HepG2 (cell line): ENCODE measurements at regions not wholly inside any gene's neighbourhood (a gene's known extent, or its start where the extent isn't known, plus 50 kb on each side); places are given as distances from the start of the nearest gene placed in this dataset.

Experiments
- ATAC-seq: fragments of 200-7000 bp; cut with Tn5 transposase; 3 replicates; pipeline ENCODE4 v1.9.1; 2020; ENCODE audit warnings: mild to moderate bottlenecking, moderate library complexity
- BruUV-seq: library from RNA; stranded (reverse); fragments of 400-500 nt; replicated peaks from 2 replicates; lab custom pipeline; 2021; lab: Mats Ljungman, UMichigan
- CTCF ChIA-PET: fragments of 300-600 bp; formaldehyde crosslinking; extraction: SDS; loops from one replicate; lab custom pipeline; 2021; ENCODE audit warnings: low total read pairs, inconsistent platforms, low intra/inter-chr PET ratio; lab: Yijun Ruan, JAX
- POLR2A ChIA-PET: fragments of 350-600 bp; sonication (Branson Sonifier 250); formaldehyde crosslinking; loops from one replicate; lab custom pipeline; 2020; ENCODE audit warnings: antibody characterized with exemption, inconsistent platforms; lab: Yijun Ruan, JAX
- DNase-seq: peaks from one replicate; pipeline ENCODE4 v3.0.0-alpha.2; 2015; ENCODE audit warnings: low spot score
- FAIRE-seq: peaks from 3 replicates; lab custom pipeline; 2011; peaks lifted over from hg19 to GRCh38; lab: Jason Lieb, UNC
- H2AFZ ChIP-seq: one replicate; pipeline ENCODE4 v1.6.1; 2011; ENCODE audit warnings: low read length, inconsistent platforms
- H3K27ac ChIP-seq: fragments of 300-600 bp; 3 replicates; pipeline ENCODE4 v1.8.0; 2011; ENCODE audit warnings: mixed run types, mild to moderate bottlenecking, mixed read lengths, low read length, inconsistent platforms; ENCODE audit not compliant: insufficient read depth; ENCODE audit errors: extremely low read length
- H3K27me3 ChIP-seq, 2 experiments: fragments of 200-600 bp in 1 of 2; 2 replicates in 1 of 2; 3 replicates in 1 of 2; pipeline versions ENCODE4 v1.6.0 to v1.8.0; 2011; ENCODE audit warnings: low read length in 2 of 2, mild to moderate bottlenecking in 2 of 2, moderate library complexity in 2 of 2, inconsistent platforms in 1 of 2; ENCODE audit not compliant: insufficient read depth in 2 of 2, control insufficient read depth in 1 of 2
- H3K36me3 ChIP-seq, 2 experiments: fragments of 200-600 bp in 1 of 2; replicated peaks in 1 of 2; 2 replicates in 1 of 2; 3 replicates in 1 of 2; pipeline versions ENCODE4 v1.5.1 to v1.8.0; 2011; ENCODE audit warnings: low read length in 2 of 2, inconsistent platforms in 1 of 2; ENCODE audit not compliant: insufficient read depth in 2 of 2, control insufficient read depth in 1 of 2
- H3K4me1 ChIP-seq: 2 replicates; pipeline ENCODE4 v1.5.1; 2012; ENCODE audit warnings: low read length, inconsistent platforms; ENCODE audit not compliant: insufficient read depth
- H3K4me2 ChIP-seq: 2 replicates; pipeline ENCODE4 v1.6.0; 2011; ENCODE audit warnings: low read depth, low read length, inconsistent platforms
- H3K4me3 ChIP-seq, 3 experiments: fragments of 200-600 bp in 1 of 3; sonication (generic), shearing (Covaris generic) in 1 of 3; replicated peaks in 1 of 3; 2 replicates each; pipeline ENCODE4 v1.5.1; 2011 to 2016; ENCODE audit warnings: low read length in 3 of 3, inconsistent platforms in 2 of 3, low read depth in 2 of 3, mild to moderate bottlenecking in 2 of 3, control low read depth in 1 of 3, mixed read lengths in 1 of 3; ENCODE audit not compliant: insufficient read depth in 1 of 3
- H3K79me2 ChIP-seq: one replicate; pipeline ENCODE4 v1.6.1; 2011; ENCODE audit warnings: low read length, inconsistent platforms; ENCODE audit not compliant: insufficient read depth
- H3K9ac ChIP-seq: 2 replicates; pipeline ENCODE4 v1.6.0; 2011; ENCODE audit warnings: mild to moderate bottlenecking, low read depth, low read length, inconsistent platforms; ENCODE audit not compliant: insufficient read depth
- H3K9me3 ChIP-seq: 2 replicates; pipeline ENCODE4 v1.5.1; 2012; ENCODE audit warnings: mild to moderate bottlenecking, low read length
- H4K20me1 ChIP-seq: 2 replicates; pipeline ENCODE4 v1.6.0; 2011; ENCODE audit warnings: inconsistent platforms, mild to moderate bottlenecking, low read length, moderate library complexity; ENCODE audit not compliant: insufficient read depth
- KAT2B ChIP-seq: fragments of 150-350 bp; IDR thresholded peaks from 2 replicates; pipeline ENCODE4 v1.6.1; 2014; ENCODE audit warnings: low read depth, low read length, borderline replicate concordance
- KDM2A ChIP-seq: sonication (generic); formaldehyde crosslinking; IDR thresholded peaks from 2 replicates; pipeline ENCODE4 v1.4.0; 2020; ENCODE audit warnings: low read depth, missing genetic modification reagents, borderline replicate concordance
- MAFG ChIP-seq: sonication (generic); formaldehyde crosslinking; IDR thresholded peaks from 2 replicates; pipeline ENCODE4 v1.5.1; 2020; ENCODE audit warnings: mild to moderate bottlenecking, missing genetic modification reagents
- MED8 ChIP-seq: sonication (generic); formaldehyde crosslinking; IDR thresholded peaks from 2 replicates; pipeline ENCODE4 v1.8.1; 2023; ENCODE audit warnings: mild to moderate bottlenecking, missing genetic modification reagents; ENCODE audit not compliant: insufficient replicate concordance
- MXI1 ChIP-seq: IDR thresholded peaks from 3 replicates; pipeline ENCODE4 v1.6.1; 2012; ENCODE audit warnings: low read depth, low read length, inconsistent platforms, borderline replicate concordance
- MYNN ChIP-seq: sonication (generic); formaldehyde crosslinking; IDR thresholded peaks from 2 replicates; pipeline ENCODE4 v1.4.0; 2020; ENCODE audit warnings: mild to moderate bottlenecking, low read depth, missing genetic modification reagents
- ONECUT2 ChIP-seq: sonication (generic); formaldehyde crosslinking; IDR thresholded peaks from 2 replicates; pipeline ENCODE4 v1.4.0; 2020; ENCODE audit warnings: missing genetic modification reagents
- TCF12 ChIP-seq, 2 experiments: fragments of 450-650 bp in 1 of 2; sonication (generic) in 1 of 2; formaldehyde crosslinking in 1 of 2; IDR thresholded peaks; 2 replicates each; pipeline versions ENCODE4 v1.6.1 to v1.8.0; 2017 to 2022; ENCODE audit warnings: antibody characterized with exemption in 1 of 2, mild to moderate bottlenecking in 1 of 2, missing genetic modification reagents in 1 of 2, moderate library complexity in 1 of 2
- ZBTB20 ChIP-seq: sonication (generic); formaldehyde crosslinking; IDR thresholded peaks from 2 replicates; pipeline ENCODE4 v1.8.1; 2023; ENCODE audit warnings: missing genetic modification reagents, low read depth, mild to moderate bottlenecking, borderline replicate concordance
- ZNF180 ChIP-seq: sonication (generic); formaldehyde crosslinking; IDR thresholded peaks from 2 replicates; pipeline ENCODE4 v1.4.0; 2020; ENCODE audit warnings: low read depth, missing genetic modification reagents, borderline replicate concordance
- ZNF383 ChIP-seq: sonication (generic); formaldehyde crosslinking; IDR thresholded peaks from 2 replicates; pipeline ENCODE4 v1.4.0; 2020; ENCODE audit warnings: missing genetic modification reagents, mild to moderate bottlenecking, borderline replicate concordance
- ZNF558 ChIP-seq: sonication (generic); formaldehyde crosslinking; IDR thresholded peaks from 2 replicates; pipeline ENCODE4 v1.9.0; 2022; ENCODE audit warnings: mild to moderate bottlenecking, missing genetic modification reagents, borderline replicate concordance
- ZNF646 ChIP-seq: sonication (generic); formaldehyde crosslinking; IDR thresholded peaks from 2 replicates; pipeline ENCODE4 v1.9.0; 2021; ENCODE audit warnings: mild to moderate bottlenecking, missing genetic modification reagents
- WGBS: methylation state at CpG from one replicate; pipeline ENCODE4 v1.1.6; 2017; ENCODE audit warnings: low lambda C conversion rate; 5-methylcytosine and 5-hydroxymethylcytosine counted together
- in situ Hi-C: cut with HindIII; loops from 2 replicates; pipeline ENCODE4 v1.10.0; 2017; ENCODE audit warnings: low pct_unique_long_range_greater_than_20kb; ENCODE audit not compliant: extremely low pct_ligation_motif_present
- intact Hi-C: fragments of 100-400 bp; cut with micrococcal nuclease; formaldehyde crosslinking; loops from one replicate; pipeline ENCODE4 v1.10.0; 2022; ENCODE audit not compliant: unreplicated experiment

- H4K20me1 ChIP-seq, result no peaks in the 10 kb centered on the region
- H3K9ac ChIP-seq, result no peak overlapping the region
- no peak overlapping the region for H3K4me2 ChIP-seq
- in situ Hi-C loops (no loop called here), intact Hi-C loops (no loop called here)
- no peak overlapping the region for H2AFZ ChIP-seq
- H3K27ac ChIP-seq, result no peak overlapping the region
- BruUV-seq, result no TSS peak
- peaks cover 38% of the 10 kb centered on the region for H3K4me1 ChIP-seq
- WGBS, result 52% methylated on average over 2 of the region's 2 CpGs
- ChIA-PET POLR2A (no interaction called here), CTCF (no interaction called here)
- no peak for DNase-seq
- ATAC-seq, result no peak
- H3K79me2 ChIP-seq, result no peaks in the 10 kb centered on the region
- no peaks in the 10 kb centered on the region for H3K36me3 ChIP-seq
- FAIRE-seq, result no peak
- no peak overlapping the region for H3K4me3 ChIP-seq
- TF ChIP-seq MXI1 (no peak), MYNN (no peak), KAT2B (no peak), ZBTB20 (no peak)
- peaks cover 0 to 34% of the 10 kb centered on the region in 2 experiments; a peak in 3 of 5 replicates for H3K27me3 ChIP-seq
- H3K9me3 ChIP-seq, result no peaks in the 10 kb centered on the region
Observed at GRCh38 chr2:106336737-106337136, 131.5 kb downstream of the RGPD3 start.

- no peaks in the 10 kb centered on the region for H4K20me1 ChIP-seq
- in situ Hi-C loops (no loop called here), intact Hi-C loops (no loop called here)
- CTCF ChIA-PET, result no interaction called here
- H3K79me2 ChIP-seq, result no peaks in the 10 kb centered on the region
- peaks cover 44% of the 10 kb centered on the region for H3K4me1 ChIP-seq
- POLR2A ChIA-PET, result no interaction called here
- no peak for ATAC-seq
- H3K27ac ChIP-seq, result no peak overlapping the region
- no peaks in the 10 kb centered on the region for H3K36me3 ChIP-seq
- H3K4me2 ChIP-seq, result no peak overlapping the region
- H3K9ac ChIP-seq, result no peak overlapping the region
- no peak overlapping the region for H3K4me3 ChIP-seq
- no peaks in the 10 kb centered on the region for H3K9me3 ChIP-seq
- WGBS, result 55% methylated on average over 4 of the region's 4 CpGs
- no peak for DNase-seq
- no TSS peak for BruUV-seq
- H2AFZ ChIP-seq, result no peak overlapping the region
- peaks cover 0 to 33% of the 10 kb centered on the region in 2 experiments; a peak in 3 of 5 replicates for H3K27me3 ChIP-seq
- FAIRE-seq, result no peak
- TF ChIP-seq ZNF646 (CRISPR knock-in tag) (no peak), MED8 (CRISPR knock-in tag) (no peak), MXI1 (no peak), MAFG (CRISPR knock-in tag) (no peak), ONECUT2 (CRISPR knock-in tag) (no peak), TCF12 (IDR thresholded peaks at IDR 0.05) (no peak), TCF12 (CRISPR knock-in tag; IDR thresholded peaks at IDR 0.05) (no peak), KDM2A (CRISPR knock-in tag) (no peak), ZNF180 (CRISPR knock-in tag) (no peak), ZNF558 (no peak), ZNF383 (CRISPR knock-in tag) (no peak)
Observed at GRCh38 chr2:106336108-106336507, 132.1 kb downstream of the RGPD3 start.
